Right kidney (tissue), 1 donor: ENCODE measurements at regions not wholly inside any gene's neighbourhood (a gene's known extent, or its start where the extent isn't known, plus 50 kb on each side); places are given as distances from the start of the nearest gene placed in this dataset.
"Not testable (repeated sequence)": the region's sequence is repeated elsewhere in the genome, so short reads cannot be mapped to it uniquely, and the experiment has no call there.

Experiments used
- DNase-seq: peaks from one replicate; pipeline ENCODE4 v3.0.0-alpha.2; 2016

DNA sequence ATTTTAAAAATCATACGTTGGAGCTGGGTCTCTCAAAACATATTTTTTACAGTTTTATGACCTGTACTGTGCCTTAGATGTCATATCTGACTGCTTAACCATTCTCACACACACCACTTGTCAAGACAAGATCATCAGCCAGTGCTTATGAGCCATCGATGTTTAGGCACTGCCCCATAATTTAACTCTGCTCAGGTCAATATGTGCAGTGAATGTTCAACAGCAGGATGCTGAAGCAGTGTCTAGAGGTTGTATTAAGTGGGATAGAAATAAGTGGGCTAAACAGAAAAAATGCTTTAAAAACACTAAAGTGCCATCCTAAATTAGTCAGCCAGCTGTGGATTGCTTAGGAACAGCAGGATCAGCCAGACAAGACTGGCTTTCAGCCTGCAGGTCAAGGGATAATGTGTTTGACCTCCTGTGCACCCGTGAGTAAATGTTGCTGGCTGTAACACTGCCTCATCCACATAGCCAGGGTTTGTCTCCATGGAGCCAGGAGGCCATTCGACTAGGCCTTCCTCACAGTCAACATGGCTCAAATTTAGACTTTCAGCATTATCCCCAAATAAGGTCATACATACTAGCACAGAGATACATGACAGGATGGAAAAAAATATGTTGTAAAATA, 139.0 kb upstream of the NXPH2 start:
- no peak for DNase-seq

GRCh38 chr2:138910427-138910826, 130.2 kb upstream of the NXPH2 start:
- DNase-seq, result no peak

DNA sequence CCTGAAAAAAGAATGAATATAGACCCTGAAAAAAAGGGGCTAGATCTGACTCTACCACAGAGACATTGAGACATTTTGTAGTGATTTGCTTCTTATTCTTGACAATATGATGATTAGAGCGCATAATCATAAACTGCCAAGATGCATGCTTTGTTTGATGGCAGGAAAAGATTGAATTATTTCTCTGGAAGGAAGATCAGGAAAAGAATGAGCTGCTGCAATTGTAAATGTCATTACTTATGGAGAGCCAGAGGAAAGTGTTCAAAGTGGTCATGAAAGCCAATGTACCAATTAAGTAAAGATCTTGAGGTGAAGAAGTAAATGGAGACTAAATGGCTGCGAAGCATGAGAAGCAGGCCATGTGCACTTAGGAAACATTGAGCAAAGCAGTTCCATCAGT, 126.4 kb upstream of the NXPH2 start:
- no peak for DNase-seq

- DNase-seq, result no peak
Observed at GRCh38 chr2:138902239-138902871, 122.2 kb upstream of the NXPH2 start.

GRCh38 chr2:138901530-138901929, 121.3 kb upstream of the NXPH2 start:
- no peak for DNase-seq

DNA sequence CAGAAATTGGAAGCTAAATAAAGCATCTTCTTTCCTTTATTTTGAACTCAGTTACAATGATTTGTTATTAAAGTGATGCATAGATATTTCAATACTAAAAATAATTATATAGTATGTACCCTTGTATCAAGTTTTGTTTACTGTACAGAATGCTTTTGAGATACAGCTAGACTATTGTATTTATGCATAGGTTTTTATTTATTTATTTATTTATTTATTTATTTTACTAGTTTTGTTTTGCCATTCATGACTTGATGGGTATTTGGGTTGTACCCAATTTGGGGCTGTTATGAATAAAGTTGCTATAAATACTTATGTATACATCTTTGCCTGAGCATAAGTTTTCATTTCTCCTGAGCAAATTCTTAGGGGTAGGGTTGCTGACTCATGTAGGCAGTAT, 118.7 kb upstream of the NXPH2 start:
- no peak for DNase-seq

DNA sequence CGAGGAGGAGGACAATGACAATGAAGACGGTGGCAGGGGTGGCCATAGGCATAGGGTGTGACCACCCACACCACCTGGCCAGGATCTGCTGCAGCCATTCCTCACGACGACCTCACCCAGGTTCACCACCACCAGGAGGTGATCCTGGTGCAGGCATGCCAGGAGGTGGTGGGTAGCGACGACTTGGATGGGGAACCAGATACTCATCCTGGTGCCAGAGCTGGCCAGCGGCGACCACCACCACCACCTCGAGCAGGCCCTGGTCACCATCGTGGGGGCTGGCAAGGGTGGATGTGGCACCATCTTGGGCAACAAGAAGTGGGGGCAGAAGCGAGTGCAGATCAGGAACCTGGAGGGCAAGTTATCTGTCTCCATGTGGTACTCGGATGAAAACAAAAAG, 117.1 kb upstream of the NXPH2 start:
- DNase-seq, result no peak

DNA sequence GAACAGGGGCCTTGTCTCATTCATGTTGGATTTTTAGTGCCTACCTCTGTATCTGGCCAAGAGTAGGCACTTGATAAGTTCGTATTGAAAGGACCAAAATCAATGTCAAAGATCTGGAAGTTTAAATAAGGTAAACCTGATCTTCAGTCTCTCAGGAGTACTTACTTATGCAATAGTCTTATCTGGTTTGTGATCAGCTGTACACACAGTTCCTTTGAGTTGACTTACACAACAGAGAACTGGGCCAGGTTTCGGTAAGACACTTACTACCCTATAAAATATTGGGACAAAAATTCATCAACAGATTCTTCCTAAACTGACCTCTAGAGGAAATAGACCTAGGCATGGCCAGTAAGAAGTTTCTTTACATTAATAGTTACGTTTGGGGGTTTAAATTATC, 113.6 kb upstream of the NXPH2 start:
- DNase-seq, result no peak

GRCh38 chr2:138881126-138881525, 100.9 kb upstream of the NXPH2 start:
- no peak for DNase-seq

- DNase-seq, result no peak
Observed at GRCh38 chr2:138879931-138880330, 99.7 kb upstream of the NXPH2 start.

- DNase-seq, result no peak
Observed at GRCh38 chr2:138877421-138877820, 97.2 kb upstream of the NXPH2 start.

- DNase-seq, result no peak
Observed at GRCh38 chr2:138874251-138874650, 94.1 kb upstream of the NXPH2 start.

- DNase-seq, result not testable (repeated sequence)
Observed at GRCh38 chr2:138872116-138872515, 91.9 kb upstream of the NXPH2 start.

DNA sequence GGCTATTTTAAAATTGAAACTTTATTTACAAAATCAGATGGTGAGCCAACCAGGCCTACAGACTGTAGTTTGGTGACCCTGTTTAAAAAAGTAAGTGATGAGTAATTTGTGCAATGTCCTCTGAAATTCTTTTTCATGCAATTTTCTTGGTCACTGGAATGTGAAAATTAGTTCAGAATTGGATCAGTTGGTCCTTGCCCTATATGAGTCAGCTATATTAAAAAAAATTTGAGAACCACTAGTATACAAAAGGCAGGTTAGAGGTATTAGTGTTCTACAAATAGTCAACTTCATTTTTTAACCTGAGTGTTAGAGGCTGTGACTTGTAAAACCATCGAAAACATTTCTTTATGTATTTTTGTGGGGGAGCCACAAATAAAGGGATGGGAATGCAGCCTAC, 91.1 kb upstream of the NXPH2 start:
- no peak for DNase-seq

DNA sequence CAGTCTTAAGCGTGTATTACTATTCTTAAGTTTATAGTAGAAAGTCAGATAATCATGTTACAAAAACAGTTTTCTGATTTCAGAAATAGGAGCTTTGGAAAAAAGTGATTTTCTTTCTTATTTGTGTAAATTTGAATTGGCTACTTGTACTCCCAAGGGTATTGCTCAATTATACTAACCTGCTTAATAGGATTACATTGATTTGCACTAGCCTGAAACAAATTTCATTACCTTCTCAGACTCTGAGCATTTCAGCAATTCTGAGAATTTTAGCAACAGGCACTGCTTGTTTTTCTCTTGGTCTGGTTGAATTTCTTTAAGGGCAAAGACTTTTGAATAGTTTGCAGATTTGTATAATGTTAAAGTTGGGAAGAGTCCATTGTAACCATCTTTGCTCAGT, 87.2 kb upstream of the NXPH2 start:
- DNase-seq, result no peak

DNA sequence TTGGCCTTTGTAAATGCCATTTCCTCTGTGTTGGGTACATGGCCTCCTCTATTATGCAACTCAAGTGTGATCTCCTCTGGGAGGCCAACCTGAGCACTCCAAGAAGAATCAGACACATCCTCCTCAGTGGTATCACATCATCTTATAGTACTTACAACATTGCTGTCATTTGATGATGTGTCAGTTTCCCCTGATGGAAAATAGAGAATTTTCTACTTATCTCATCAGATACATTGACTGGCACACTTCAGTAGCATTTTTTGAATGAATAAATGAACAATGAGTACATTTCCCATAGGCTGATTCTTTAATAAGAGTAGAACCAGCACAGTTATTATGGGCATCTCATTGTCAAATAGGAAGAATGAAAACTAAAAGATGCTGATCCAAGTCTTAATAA, 86.6 kb upstream of the NXPH2 start:
- no peak for DNase-seq

DNA sequence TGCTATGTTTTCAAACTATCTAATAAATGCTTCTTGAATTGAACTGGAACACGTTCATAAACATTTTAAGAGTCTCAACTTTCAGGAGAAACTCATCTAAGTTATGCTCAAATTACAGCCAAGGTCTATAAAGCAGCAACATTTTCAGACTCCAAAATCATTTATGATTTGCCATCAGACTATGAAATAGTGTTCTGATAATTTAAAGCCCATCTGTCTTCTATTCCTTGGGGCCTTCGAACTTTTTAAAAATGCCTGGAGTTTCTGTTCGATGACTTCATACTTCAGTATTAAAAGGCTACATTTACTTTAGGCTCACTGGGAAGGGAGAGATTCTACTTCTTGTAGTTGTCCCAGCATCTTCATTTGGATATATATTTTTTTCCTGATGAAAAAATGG, 73.6 kb upstream of the NXPH2 start:
- no peak for DNase-seq

DNA sequence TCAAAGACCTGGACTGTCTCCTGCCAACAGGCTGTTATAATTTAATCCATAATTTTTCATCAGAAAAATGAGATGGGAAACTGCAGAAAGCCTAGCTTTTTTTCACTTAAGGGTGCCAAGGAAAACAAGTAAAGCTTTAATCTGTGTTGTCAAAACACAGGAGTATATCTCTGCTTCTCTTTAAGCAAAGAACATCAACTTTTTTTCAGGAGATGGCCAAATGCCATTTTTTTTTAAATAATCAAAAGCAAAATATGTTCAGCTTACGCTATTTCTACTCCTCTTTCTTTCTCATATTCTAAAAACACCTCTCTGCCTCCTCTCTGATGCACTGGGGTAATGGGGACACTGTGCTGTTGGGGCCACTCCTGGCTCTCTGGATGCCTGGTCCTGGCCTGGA, 73.1 kb upstream of the NXPH2 start:
- DNase-seq, result no peak

GRCh38 chr2:138846216-138846821, 66.1 kb upstream of the NXPH2 start:
- DNase-seq, result no peak

DNA sequence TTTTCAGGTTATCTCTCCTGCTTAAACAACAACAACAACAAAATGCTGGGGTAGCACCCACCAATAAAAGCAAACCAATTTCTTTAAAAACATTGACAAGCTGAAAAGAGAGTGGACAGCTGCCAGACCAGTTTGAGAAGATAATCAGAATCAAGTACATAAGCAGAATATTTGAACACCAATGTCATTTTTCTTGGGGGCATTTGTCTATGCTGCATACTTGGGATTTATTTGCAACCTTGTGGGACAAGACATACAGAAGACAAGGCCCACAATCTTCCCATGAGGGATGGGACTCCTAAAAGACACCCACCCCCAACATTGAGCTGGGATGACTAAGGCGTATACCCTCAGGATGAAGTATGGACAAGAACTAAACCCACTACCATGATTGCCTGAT, 62.2 kb upstream of the NXPH2 start:
- DNase-seq, result no peak

DNA sequence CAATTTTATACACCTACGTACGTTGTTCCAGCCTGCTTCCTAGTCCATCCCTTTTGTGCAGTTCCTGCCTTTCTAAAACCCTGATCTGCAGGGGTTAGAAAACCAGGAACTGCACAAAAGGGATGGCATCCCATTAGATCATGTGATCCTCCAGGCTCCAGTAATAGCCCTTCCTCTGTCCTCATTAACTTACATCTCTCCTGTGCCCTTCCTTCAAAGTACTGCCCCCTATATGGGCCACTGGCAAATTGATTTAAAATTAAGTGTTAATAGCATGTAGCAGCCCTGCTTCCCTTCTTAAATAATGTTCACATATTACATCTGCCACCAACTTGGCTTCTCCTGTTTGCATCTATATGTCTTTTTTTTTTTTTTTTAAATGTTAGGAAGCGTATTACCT, 61.3 kb upstream of the NXPH2 start:
- no peak for DNase-seq

DNA sequence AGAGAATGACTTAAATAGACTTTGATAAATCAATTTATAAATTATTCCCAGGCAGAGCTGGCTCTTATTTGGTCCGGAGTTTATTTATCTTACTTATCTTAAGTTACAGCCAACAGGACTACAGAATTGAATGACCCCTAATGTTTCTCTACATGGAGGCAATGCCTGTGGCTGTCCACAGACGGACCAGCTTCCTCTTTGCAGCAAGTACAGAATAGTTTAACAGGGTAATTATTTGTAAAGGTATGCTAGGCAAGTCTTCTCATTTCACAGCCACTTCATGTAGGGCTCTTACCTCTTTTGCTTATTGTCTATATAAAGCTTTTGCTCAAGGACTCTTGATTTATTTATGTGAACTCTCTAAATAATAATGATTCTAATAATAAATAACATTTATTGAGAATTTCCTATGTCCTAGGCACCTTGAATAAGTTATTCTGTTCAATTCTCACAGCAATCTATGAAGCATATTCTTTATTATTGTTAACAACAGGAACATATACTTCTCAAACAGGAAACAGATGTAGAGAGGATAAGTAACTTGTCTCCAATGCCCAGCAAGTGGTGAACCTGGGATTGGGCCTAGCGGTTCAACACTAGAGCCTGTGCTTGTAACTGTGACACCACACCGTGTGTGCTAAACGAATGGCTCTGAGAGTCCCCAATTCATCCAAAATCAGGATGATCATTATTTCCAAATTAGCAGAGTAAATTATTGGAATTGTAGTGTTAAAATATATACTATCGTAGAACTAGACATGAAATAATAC, 58.8 kb upstream of the NXPH2 start:
- DNase-seq, result no peak

DNA sequence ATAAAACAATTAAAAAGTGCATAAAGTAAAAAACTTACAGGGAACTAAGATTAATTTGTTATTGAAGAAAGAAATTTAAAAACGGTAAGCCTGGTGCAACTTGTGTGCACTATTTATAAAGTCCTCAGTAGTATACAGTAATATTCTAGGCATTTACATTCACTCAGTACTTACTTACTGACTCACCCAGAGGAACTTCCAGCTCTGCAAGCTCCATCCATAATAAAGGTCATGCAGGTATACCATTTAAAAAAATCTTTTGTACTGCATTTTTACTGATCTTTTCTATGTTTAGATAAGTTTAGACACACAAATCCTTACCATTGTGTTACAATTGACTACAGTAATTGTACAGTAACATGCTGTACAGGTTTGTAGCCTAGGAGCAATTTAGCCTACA, 51.5 kb upstream of the NXPH2 start:
- no peak for DNase-seq

GRCh38 chr2:138831154-138831553, 51.0 kb upstream of the NXPH2 start:
- DNase-seq, result no peak
